Testis (tissue), 2 donors: ENCODE measurements at regions not wholly inside any gene's neighbourhood (a gene's known extent, or its start where the extent isn't known, plus 50 kb on each side); places are given as distances from the start of the nearest gene placed in this dataset.

Experiments
- POLR2A ChIP-seq: fragments of 450-650 bp; IDR thresholded peaks from one replicate; pipeline ENCODE4 v1.6.1; 2017; ENCODE audit warnings: antibody characterized with exemption, mild to moderate bottlenecking, moderate library complexity
- TF ChIP-seq, protein P1 (sequence below), 3 experiments: fragments of 450-650 bp in 2 of 3; fragments of 200-600 bp in 1 of 3; sonication (generic) in 1 of 3; IDR thresholded peaks; one replicate each; pipeline ENCODE4 v1.5.1; 2016 to 2019; ENCODE audit warnings: antibody characterized with exemption in 3 of 3, mild to moderate bottlenecking in 2 of 3, moderate library complexity in 1 of 3

DNA sequence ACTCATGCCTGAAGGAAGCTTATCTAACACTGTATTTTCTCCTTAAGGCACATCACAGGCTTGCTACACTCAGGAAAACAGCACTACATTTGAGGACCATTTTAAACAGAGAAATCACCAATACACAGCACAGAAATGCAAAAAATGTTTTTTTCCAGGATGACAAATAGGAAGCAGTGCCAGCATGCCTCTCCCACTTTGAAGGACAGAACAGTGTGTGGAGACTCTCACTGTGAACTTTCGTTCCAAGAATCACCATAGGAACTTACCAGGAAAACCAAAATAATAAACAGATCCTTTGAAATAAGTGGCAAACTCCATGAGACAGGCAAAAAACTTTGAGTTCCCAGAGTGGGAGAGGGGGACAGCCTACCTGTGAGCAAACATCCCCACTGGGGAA lies 217.8 kb upstream of the MAST4 start:
- no peak for TF ChIP-seq POLR2A
- TF ChIP-seq, protein P1, sequence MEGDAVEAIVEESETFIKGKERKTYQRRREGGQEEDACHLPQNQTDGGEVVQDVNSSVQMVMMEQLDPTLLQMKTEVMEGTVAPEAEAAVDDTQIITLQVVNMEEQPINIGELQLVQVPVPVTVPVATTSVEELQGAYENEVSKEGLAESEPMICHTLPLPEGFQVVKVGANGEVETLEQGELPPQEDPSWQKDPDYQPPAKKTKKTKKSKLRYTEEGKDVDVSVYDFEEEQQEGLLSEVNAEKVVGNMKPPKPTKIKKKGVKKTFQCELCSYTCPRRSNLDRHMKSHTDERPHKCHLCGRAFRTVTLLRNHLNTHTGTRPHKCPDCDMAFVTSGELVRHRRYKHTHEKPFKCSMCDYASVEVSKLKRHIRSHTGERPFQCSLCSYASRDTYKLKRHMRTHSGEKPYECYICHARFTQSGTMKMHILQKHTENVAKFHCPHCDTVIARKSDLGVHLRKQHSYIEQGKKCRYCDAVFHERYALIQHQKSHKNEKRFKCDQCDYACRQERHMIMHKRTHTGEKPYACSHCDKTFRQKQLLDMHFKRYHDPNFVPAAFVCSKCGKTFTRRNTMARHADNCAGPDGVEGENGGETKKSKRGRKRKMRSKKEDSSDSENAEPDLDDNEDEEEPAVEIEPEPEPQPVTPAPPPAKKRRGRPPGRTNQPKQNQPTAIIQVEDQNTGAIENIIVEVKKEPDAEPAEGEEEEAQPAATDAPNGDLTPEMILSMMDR (IDR thresholded peaks at IDR 0.05) = no peak
